Middle frontal gyrus (tissue), 1 donor: ENCODE measurements at regions not wholly inside any gene's neighbourhood (a gene's known extent, or its start where the extent isn't known, plus 50 kb on each side); places are given as distances from the start of the nearest gene placed in this dataset.
"Not testable (repeated sequence)": the region's sequence is repeated elsewhere in the genome, so short reads cannot be mapped to it uniquely, and the experiment has no call there.

ENCODE experiments used
- DNase-seq: peaks from one replicate; pipeline ENCODE4 v3.0.0-alpha.2; 2015; ENCODE audit warnings: low spot score; ENCODE audit errors: extremely low spot score

DNA sequence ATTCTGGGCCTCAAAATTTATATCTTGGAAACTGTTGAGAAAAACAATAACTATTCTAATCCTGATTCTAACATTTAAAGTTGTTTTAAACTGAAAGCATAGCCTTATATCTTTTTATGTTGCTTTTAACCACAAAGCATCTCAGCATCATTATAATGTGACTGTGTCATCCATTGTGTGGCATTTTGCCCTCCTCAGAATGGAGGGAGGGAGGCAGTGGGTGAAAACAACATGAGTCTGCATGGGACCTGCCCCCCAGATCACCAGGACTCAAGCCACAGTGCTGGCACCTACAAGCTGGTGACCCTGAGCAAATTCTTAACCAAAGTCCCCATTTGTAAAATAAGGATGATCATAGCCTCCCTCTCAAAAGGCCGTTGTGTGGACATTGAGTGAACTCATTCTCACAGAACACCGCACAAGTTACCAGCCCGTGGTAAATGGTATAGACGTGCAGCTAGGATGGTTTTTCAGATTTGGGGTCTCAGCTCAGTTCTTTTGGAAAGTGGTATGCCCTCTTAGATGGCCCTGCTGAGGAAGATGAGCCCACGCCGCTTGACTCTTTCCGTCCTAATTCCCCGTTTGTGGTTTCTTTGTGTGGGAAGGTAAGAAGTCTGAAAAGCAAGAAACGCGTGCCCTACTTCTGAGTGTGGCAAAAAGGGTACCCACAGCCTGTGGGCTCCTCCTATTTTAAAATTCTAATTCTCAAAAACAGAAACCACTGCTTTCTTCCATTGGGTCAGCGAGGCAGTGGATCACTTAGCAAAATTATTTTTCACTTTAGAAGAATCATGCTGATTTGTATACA lies 305.0 kb upstream of the ID2 start:
- DNase-seq: no peak

DNA sequence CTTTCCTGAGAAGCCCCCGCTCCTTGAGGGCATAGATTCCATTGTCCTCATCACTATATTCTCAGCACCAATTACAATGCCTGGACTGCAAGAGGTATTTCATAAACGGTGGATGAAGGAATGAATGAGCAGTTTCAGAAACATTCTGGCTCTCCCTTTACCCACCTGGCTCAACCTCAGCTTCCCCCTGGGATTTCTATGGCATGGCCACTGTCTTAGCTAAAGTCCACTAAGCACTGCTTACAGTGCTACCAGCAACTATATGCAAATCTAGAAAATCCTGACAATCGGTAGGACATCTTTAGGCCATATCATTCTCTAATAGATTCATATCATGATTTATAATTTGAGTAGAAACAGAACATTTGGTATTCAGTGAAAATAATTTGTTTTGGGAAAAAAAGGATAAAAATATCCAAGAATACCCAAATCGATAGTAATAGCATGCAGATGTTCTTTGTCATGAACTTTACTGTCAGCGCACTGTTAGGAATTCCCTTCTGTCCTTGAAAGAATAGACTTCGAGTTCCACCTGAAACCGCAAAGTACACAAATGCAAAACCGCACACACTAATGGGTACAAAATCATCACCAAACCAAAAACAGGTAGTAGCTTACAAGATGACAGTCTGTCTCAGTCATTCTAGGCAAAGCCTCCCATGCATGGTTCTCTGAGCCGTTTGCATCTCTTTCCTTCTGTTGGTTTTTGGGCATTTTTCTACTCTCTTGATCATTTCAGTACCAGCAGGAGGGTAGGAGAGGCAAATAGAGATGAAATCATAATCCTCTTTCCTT lies 303.6 kb upstream of the ID2 start:
- no peak for DNase-seq

GRCh38 chr2:8379128-8379527 lies 302.7 kb upstream of the ID2 start:
- DNase-seq: no peak

GRCh38 chr2:8379549-8379948 lies 302.3 kb upstream of the ID2 start:
- DNase-seq: no peak

GRCh38 chr2:8380026-8380425 lies 301.8 kb upstream of the ID2 start:
- no peak for DNase-seq

GRCh38 chr2:8380566-8380965 lies 301.3 kb upstream of the ID2 start:
- no peak for DNase-seq

GRCh38 chr2:8382485-8382884 lies 299.4 kb upstream of the ID2 start:
- no peak for DNase-seq

DNA sequence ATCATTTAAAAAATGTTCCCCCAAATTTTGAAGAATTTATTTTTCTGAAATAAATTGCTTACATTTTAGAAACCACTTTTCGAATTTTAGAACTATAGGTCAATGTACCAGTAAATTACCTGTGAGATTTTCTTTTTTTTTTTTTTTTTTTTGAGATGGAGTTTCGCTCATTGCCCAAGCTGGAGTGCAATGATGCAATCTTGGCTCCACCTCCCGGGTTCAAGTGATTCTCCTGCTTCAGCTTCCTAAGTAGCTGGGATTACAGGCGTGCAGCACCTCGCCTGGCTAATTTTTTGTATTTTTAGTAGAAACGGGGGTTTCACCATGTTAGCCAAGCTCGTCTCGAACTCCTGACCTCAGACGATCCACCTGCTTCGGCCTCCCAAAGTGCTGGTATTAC lies 295.1 kb upstream of the ID2 start:
- not testable (repeated sequence) for DNase-seq

GRCh38 chr2:8388781-8389180 lies 293.1 kb upstream of the ID2 start:
- DNase-seq: no peak

DNA sequence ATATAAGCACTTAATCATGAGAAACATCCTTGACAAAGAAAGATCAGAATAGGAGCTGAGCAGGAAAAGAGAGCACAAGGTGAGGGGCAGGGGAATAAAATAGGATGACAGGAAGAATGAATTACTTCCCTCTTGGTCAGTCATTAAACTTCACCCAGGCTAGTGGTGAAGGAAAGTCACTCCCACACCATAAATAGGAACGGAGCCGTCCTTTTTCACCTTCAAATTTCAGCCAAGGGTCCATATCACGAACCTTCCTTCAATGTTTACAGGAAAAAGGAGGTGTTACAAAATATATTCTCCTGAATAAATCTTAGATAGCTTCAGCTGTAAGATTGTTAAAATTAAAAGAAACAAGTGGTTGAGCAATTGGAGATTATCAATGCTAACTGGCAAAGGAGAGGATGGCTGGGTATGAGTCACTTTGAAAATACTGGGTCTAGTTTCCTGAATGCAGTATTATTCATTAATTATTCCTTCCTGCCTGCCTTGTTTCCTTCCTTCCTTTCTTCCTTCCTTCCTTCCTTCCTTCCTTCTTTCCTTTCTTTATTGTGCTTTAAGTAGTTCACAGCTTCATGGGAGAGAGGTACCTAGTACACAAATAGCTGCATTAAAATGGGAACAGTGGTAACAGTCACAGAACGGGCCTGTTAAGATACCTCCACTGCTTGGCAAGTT lies 292.3 kb upstream of the ID2 start:
- DNase-seq: no peak

- DNase-seq: no peak
These were observed 290.7 kb upstream of the ID2 start for GRCh38 chr2:8391126-8391525.

- DNase-seq: no peak
These were observed 290.3 kb upstream of the ID2 start for GRCh38 chr2:8391584-8391983.

DNA sequence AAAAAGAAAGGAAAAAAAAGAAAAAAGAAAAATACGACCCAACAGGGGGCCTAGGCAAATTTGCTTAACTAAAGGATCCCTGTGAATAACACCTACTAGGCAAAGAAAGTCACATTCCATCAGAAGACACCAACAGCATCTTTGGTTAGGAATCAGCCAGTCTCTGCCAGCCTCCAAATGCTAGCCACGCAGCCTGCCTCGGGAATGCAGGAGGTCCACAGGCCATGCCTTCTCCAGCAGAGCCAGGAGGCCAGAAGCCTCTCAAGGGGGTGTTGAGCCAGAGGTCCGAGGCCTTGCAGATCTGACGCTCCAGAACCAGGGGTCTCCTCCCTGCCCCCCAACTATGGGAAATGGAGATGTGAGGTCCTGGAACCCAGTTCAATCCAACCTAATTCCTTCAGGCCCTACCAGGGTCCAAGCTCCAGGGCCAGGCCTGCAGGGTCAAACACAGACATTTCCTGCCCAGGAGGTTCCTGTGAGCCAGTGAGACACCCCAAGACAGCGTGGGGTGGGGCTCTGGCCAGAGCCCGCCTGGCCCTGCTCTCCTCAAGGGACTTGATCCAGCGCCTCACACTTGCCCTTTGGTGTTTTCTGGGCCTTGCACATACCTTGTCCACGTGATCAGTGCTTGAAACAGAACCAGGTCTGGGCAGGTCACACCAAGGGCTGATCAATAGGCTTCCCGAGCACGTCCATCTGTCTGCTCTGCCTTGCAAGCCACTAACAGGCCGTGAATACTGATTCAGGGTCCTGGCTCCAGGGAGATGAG lies 289.6 kb upstream of the ID2 start:
- no peak for DNase-seq

DNA sequence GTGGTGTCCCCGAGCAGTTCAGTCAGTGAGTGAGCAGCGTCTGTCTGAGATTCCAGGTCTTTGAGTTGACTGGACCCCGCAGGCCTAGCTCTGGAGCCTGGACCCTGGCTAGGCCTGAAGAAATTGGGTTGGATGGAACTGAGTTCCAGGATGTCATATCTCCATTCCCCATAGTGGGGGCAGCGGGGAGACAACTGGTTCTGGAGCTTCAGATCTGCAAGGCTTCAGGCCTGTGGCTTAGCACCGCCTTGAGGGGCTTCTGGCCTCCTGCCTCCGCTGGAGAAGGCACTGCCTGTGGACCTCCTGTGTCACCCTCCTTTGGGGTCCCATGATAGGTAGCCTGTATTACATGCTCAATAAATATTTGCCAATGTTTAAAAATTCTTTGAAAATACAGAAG lies 288.4 kb upstream of the ID2 start:
- DNase-seq: no peak

GRCh38 chr2:8394131-8394530 lies 287.7 kb upstream of the ID2 start:
- no peak for DNase-seq

DNA sequence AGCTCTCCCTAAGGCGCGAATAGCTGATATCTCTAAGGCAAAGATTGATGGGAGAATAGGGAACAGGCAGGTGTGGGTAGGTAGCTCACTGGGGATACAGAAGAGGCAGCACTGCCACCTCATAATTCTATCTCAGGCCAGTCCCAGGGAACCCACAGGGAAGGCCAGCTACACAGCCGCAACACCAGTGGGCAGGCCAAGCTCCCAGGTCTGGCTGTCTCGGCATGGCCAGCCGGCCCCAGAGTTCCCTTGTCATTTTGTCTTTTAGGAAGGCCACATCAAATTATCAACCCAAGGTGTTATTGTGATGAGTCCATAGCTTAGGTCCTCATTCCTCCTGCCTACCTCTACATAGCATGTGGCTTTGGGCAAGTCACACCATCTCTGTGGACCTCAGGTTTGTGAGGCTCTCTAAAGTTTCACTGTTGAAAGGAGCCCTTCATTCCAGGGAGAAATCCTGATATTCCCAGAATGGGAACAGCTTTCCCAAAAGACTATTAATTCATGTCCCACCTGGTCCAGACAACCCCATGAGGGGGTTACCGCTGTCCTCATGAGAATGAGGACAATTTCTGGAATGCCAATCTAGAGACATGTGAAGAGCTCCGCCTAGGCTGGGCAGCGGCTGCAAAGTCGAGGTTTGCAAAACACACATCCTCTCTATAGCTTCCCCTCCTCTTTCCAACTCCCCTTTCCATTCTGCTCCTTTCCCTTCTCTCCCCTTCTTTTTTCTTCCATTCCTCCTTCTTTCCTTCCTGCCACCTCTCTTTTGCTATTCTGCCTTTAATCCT lies 287.1 kb upstream of the ID2 start:
- no peak for DNase-seq

- no peak for DNase-seq
These were observed 286.1 kb upstream of the ID2 start for GRCh38 chr2:8395718-8396117.

GRCh38 chr2:8398040-8398668 lies 283.7 kb upstream of the ID2 start:
- DNase-seq: no peak

GRCh38 chr2:8399731-8400130 lies 282.1 kb upstream of the ID2 start:
- no peak for DNase-seq

DNA sequence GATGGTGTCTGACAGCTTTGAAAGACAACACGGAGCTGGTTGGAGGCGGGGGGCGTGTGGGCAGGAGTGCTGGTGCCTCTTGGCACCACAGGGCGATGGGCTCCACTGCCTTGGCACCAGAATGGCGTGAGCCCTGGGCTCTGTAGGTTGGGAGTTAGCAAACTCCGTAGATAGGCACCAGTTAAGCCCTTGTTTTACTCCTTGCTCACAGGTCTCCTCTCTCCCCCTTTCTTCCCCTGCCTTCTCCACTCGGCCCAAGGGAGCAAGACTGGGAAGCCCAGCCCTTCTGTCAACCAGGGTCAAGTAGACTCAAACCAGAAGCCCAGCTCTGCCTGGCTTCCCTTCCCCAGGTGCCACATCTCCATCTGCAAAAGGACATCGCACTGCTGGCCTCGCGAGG lies 281.7 kb upstream of the ID2 start:
- no peak for DNase-seq
